CD14-positive monocyte (primary cell): ENCODE measurements at regions not wholly inside any gene's neighbourhood (a gene's known extent, or its start where the extent isn't known, plus 50 kb on each side); places are given as distances from the start of the nearest gene placed in this dataset.

ENCODE experiments used
- DNase-seq, 3 donors: peaks; one replicate each; pipeline ENCODE4 v3.0.0-alpha.2; 2011 to 2022
- H2AFZ ChIP-seq: 2 replicates; pipeline ENCODE4 v1.6.0; 2012; ENCODE audit warnings: mild to moderate bottlenecking, low read depth, low read length, inconsistent platforms; ENCODE audit not compliant: insufficient read depth, poor library complexity, severe bottlenecking
- H3K27ac ChIP-seq, 2 donors: 1 replicate in 1 of 2; 2 replicates in 1 of 2; pipeline ENCODE4 v1.5.1; 2012 to 2013; ENCODE audit warnings: low read length in 2 of 2, control low read depth in 1 of 2, inconsistent platforms in 1 of 2, low read depth in 1 of 2, mild to moderate bottlenecking in 1 of 2
- H3K27me3 ChIP-seq, 2 donors: one replicate each; pipeline versions ENCODE4 v1.6.0 to v1.6.1; 2011 to 2013; ENCODE audit warnings: low read length in 2 of 2; ENCODE audit not compliant: control insufficient read depth in 2 of 2, insufficient read depth in 2 of 2
- H3K36me3 ChIP-seq, 2 donors: replicated peaks in 1 of 2; 1 replicate in 1 of 2; 2 replicates in 1 of 2; pipeline versions ENCODE4 v1.5.1 to v1.6.1; 2012 to 2013; ENCODE audit warnings: low read length in 2 of 2, control low read depth in 1 of 2, inconsistent platforms in 1 of 2, mild to moderate bottlenecking in 1 of 2; ENCODE audit not compliant: insufficient read depth in 2 of 2, control insufficient read depth in 1 of 2
- H3K4me1 ChIP-seq, 2 donors: 1 replicate in 1 of 2; 2 replicates in 1 of 2; pipeline versions ENCODE4 v1.5.1 to v1.6.1; 2012 to 2013; ENCODE audit warnings: low read length in 2 of 2, control low read depth in 1 of 2, inconsistent platforms in 1 of 2, mild to moderate bottlenecking in 1 of 2, moderate library complexity in 1 of 2; ENCODE audit not compliant: insufficient read depth in 2 of 2, control insufficient read depth in 1 of 2
- H3K4me2 ChIP-seq: replicated peaks from 2 replicates; pipeline ENCODE3; 2012; ENCODE audit warnings: low read length, moderate library complexity, mild to moderate bottlenecking; ENCODE audit not compliant: poor library complexity, severe bottlenecking; ENCODE audit errors: extremely low read depth
- H3K4me3 ChIP-seq, 3 experiments: fragments of 200-600 bp in 1 of 3; sonication (generic) in 1 of 3; replicated peaks in 1 of 3; 1 replicate in 2 of 3; 2 replicates in 1 of 3; pipeline ENCODE4 v1.5.1; 2011 to 2013; ENCODE audit warnings: low read length in 3 of 3, mild to moderate bottlenecking in 3 of 3, control low read depth in 2 of 3, low read depth in 2 of 3, inconsistent platforms in 1 of 3, moderate library complexity in 1 of 3
- H3K79me2 ChIP-seq: 2 replicates; pipeline ENCODE4 v1.6.0; 2012; ENCODE audit warnings: mild to moderate bottlenecking, control low read depth, inconsistent platforms, low read length, moderate library complexity; ENCODE audit not compliant: insufficient read depth
- H3K9ac ChIP-seq: 2 replicates; pipeline ENCODE4 v1.6.0; 2017; ENCODE audit warnings: low read length, mild to moderate bottlenecking; ENCODE audit not compliant: insufficient read depth, poor library complexity, severe bottlenecking
- H3K9me3 ChIP-seq, 2 donors: replicated peaks in 1 of 2; 1 replicate in 1 of 2; 2 replicates in 1 of 2; pipeline versions ENCODE4 v1.5.1 to v1.6.1; 2012 to 2013; ENCODE audit warnings: low read length in 2 of 2, control low read depth in 1 of 2; ENCODE audit not compliant: control insufficient read depth in 1 of 2, insufficient read depth in 1 of 2
- H4K20me1 ChIP-seq: 2 replicates; pipeline ENCODE4 v1.6.0; 2012; ENCODE audit warnings: mild to moderate bottlenecking, low read length, control low read depth, moderate library complexity; ENCODE audit not compliant: insufficient read depth
- H3K27ac Mint-ChIP-seq, 7 donors: one replicate each; pipeline ENCODE4 v1.8.0; 2020; ENCODE audit warnings: mild to moderate bottlenecking in 7 of 7, mixed read lengths in 7 of 7, moderate library complexity in 6 of 7, inconsistent platforms in 2 of 7
- H3K27me3 Mint-ChIP-seq, 3 donors: one replicate each; pipeline ENCODE4 v1.8.0; 2021 to 2022; ENCODE audit warnings: low read depth in 3 of 3, mild to moderate bottlenecking in 3 of 3, mixed read lengths in 3 of 3, moderate library complexity in 3 of 3, inconsistent platforms in 1 of 3
- H3K36me3 Mint-ChIP-seq, 2 donors: one replicate each; pipeline ENCODE4 v1.8.0; 2020; ENCODE audit warnings: mixed read lengths in 2 of 2, inconsistent platforms in 1 of 2, mild to moderate bottlenecking in 1 of 2
- H3K4me1 Mint-ChIP-seq: one replicate; pipeline ENCODE4 v1.8.0; 2020; ENCODE audit warnings: mild to moderate bottlenecking, mixed read lengths
- H3K4me3 Mint-ChIP-seq, 2 donors: one replicate each; pipeline ENCODE4 v1.8.0; 2020; ENCODE audit warnings: mild to moderate bottlenecking in 2 of 2, mixed read lengths in 2 of 2, moderate library complexity in 1 of 2
- H3K9me3 Mint-ChIP-seq, 7 donors: one replicate each; pipeline ENCODE4 v1.8.0; 2020 to 2022; ENCODE audit warnings: mixed read lengths in 7 of 7, mild to moderate bottlenecking in 6 of 7, moderate library complexity in 6 of 7, inconsistent platforms in 2 of 7
- WGBS: methylation state at CpG from one replicate; pipeline ENCODE4 v1.1.5; 2013; ENCODE audit warnings: missing lambda C conversion rate; ENCODE audit not compliant: insufficient coverage; 5-methylcytosine and 5-hydroxymethylcytosine counted together
- intact Hi-C, 2 donors: fragments of 100-400 bp; cut with micrococcal nuclease; formaldehyde crosslinking; loops; one replicate each; pipeline versions ENCODE4 v1.15.0 to v1.15.1; 2023
- TF ChIP-seq, protein P1 (sequence below): fragments of 200-600 bp; IDR thresholded peaks from one replicate; pipeline ENCODE4 v1.8.0; 2022; ENCODE audit warnings: antibody characterized with exemption, mild to moderate bottlenecking

DNA sequence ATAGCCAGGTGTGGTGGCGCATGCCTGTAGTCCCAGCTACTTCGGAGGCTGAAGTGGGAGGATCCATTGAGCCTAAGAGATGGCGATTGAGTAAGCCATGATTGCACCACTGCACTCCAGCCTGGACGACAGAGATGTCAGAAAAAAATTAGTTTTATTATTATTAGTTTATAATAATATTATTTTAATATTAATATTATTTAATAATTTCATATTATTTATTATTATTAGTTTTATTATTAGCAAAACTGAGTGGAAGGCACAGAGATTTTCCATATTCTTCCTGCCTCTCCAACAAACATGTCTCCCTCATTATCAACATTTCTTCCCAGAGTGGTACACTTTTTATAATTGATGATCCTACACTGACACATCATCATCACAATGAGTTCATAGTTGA lies 278.2 kb downstream of the SOX11 start:
- no peak for DNase-seq
- no peaks in the 10 kb centered on the region for H3K4me1 ChIP-seq
- H2AFZ ChIP-seq = no peak overlapping the region
- H3K9ac ChIP-seq = no peak overlapping the region
- Mint-ChIP-seq H3K4me3 (no peak overlapping the region), H3K9me3 (peaks cover 0 to 29% (median 14%) of the 10 kb centered on the region in 7 donors), H3K27ac (no peak overlapping the region), H3K27me3 (no peaks in the 10 kb centered on the region), H3K36me3 (no peaks in the 10 kb centered on the region), H3K4me1 (no peaks in the 10 kb centered on the region)
- no peak overlapping the region for H3K4me3 ChIP-seq
- H3K9me3 ChIP-seq = peaks cover 8% of the 10 kb centered on the region in 2 donors
- TF ChIP-seq, protein P1, sequence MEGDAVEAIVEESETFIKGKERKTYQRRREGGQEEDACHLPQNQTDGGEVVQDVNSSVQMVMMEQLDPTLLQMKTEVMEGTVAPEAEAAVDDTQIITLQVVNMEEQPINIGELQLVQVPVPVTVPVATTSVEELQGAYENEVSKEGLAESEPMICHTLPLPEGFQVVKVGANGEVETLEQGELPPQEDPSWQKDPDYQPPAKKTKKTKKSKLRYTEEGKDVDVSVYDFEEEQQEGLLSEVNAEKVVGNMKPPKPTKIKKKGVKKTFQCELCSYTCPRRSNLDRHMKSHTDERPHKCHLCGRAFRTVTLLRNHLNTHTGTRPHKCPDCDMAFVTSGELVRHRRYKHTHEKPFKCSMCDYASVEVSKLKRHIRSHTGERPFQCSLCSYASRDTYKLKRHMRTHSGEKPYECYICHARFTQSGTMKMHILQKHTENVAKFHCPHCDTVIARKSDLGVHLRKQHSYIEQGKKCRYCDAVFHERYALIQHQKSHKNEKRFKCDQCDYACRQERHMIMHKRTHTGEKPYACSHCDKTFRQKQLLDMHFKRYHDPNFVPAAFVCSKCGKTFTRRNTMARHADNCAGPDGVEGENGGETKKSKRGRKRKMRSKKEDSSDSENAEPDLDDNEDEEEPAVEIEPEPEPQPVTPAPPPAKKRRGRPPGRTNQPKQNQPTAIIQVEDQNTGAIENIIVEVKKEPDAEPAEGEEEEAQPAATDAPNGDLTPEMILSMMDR = no peak
- H3K36me3 ChIP-seq = no peaks in the 10 kb centered on the region
- no peak overlapping the region for H3K4me2 ChIP-seq
- H3K27ac ChIP-seq = no peak overlapping the region
- WGBS = no CpG with 5 or more reads among the region's 4 CpGs
- H4K20me1 ChIP-seq = no peaks in the 10 kb centered on the region
- no peaks in the 10 kb centered on the region for H3K27me3 ChIP-seq
- intact Hi-C loops = no loop called here
- H3K79me2 ChIP-seq = no peaks in the 10 kb centered on the region

- intact Hi-C loops = no loop called here
These were observed 282.3 kb downstream of the SOX11 start for GRCh38 chr2:5974477-5974876.

More at GRCh38 chr2:5974477-5974876, 282.3 kb downstream of the SOX11 start:
- TF ChIP-seq, protein P1 = no peak
- 94% methylated on average over 6 of the region's 6 CpGs for WGBS
- H3K4me1 ChIP-seq = no peaks in the 10 kb centered on the region
- H2AFZ ChIP-seq = no peak overlapping the region
- H3K9me3 ChIP-seq = peaks cover 0 to 8% of the 10 kb centered on the region in 2 donors
- DNase-seq = no peak
- H3K27me3 ChIP-seq = no peaks in the 10 kb centered on the region
- H3K4me1 Mint-ChIP-seq = no peaks in the 10 kb centered on the region
- H3K27ac Mint-ChIP-seq = no peak overlapping the region
- H3K4me3 Mint-ChIP-seq = no peak overlapping the region
- no peaks in the 10 kb centered on the region for H3K79me2 ChIP-seq
- no peak overlapping the region for H3K27ac ChIP-seq
- peaks cover 0 to 1% (median 0%) of the 10 kb centered on the region in 3 donors for H3K27me3 Mint-ChIP-seq
- H3K36me3 ChIP-seq = no peaks in the 10 kb centered on the region
- H3K36me3 Mint-ChIP-seq = no peaks in the 10 kb centered on the region
- no peak overlapping the region for H3K9ac ChIP-seq
- H4K20me1 ChIP-seq = no peaks in the 10 kb centered on the region
- peaks cover 0 to 15% (median 6%) of the 10 kb centered on the region in 7 donors for H3K9me3 Mint-ChIP-seq
- H3K4me3 ChIP-seq = no peak overlapping the region
- no peak overlapping the region for H3K4me2 ChIP-seq
